Stimulated activated naive CD8-positive, alpha-beta T cell treated with anti-CD3 and anti-CD28 coated beads, Interleukin-15, Interleukin-2, amounts not matched to agents 100 ng/mL and 50 ng/mL, for 24 hours (primary cell): ENCODE measurements at regions not wholly inside any gene's neighbourhood (a gene's known extent, or its start where the extent isn't known, plus 50 kb on each side); places are given as distances from the start of the nearest gene placed in this dataset.
"Not testable (repeated sequence)": the region's sequence is repeated elsewhere in the genome, so short reads cannot be mapped to it uniquely, and the experiment has no call there.

Experiments used
- H3K27ac Mint-ChIP-seq: one replicate; pipeline ENCODE4 v1.8.0; 2021; ENCODE audit warnings: mild to moderate bottlenecking, mixed read lengths
- H3K27me3 Mint-ChIP-seq: one replicate; pipeline ENCODE4 v1.8.0; 2021; ENCODE audit warnings: mixed read lengths
- H3K36me3 Mint-ChIP-seq: one replicate; pipeline ENCODE4 v1.8.0; 2021; ENCODE audit warnings: low read depth, mixed read lengths
- H3K4me1 Mint-ChIP-seq: one replicate; pipeline ENCODE4 v1.8.0; 2021; ENCODE audit warnings: low read depth, mixed read lengths
- H3K4me3 Mint-ChIP-seq: one replicate; pipeline ENCODE4 v1.8.0; 2021; ENCODE audit warnings: mild to moderate bottlenecking, mixed read lengths
- H3K9me3 Mint-ChIP-seq: one replicate; pipeline ENCODE4 v1.8.0; 2021; ENCODE audit warnings: mixed read lengths

GRCh38 chr3:71991681-71992080, 206.7 kb upstream of the PROK2 start:
- peaks cover 7% of the 10 kb centered on the region for H3K4me1 Mint-ChIP-seq
- peaks cover 9% of the 10 kb centered on the region for H3K9me3 Mint-ChIP-seq
- no peak overlapping the region for H3K27ac Mint-ChIP-seq
- H3K36me3 Mint-ChIP-seq: no peaks in the 10 kb centered on the region
- no peak overlapping the region for H3K4me3 Mint-ChIP-seq
- H3K27me3 Mint-ChIP-seq: peaks cover 4% of the 10 kb centered on the region

GRCh38 chr3:71991046-71991445, 206.1 kb upstream of the PROK2 start:
- no peaks in the 10 kb centered on the region for H3K36me3 Mint-ChIP-seq
- H3K27ac Mint-ChIP-seq: no peak overlapping the region
- H3K4me1 Mint-ChIP-seq: peaks cover 7% of the 10 kb centered on the region
- no peak overlapping the region for H3K4me3 Mint-ChIP-seq
- H3K27me3 Mint-ChIP-seq: peaks cover 7% of the 10 kb centered on the region
- peaks cover 9% of the 10 kb centered on the region for H3K9me3 Mint-ChIP-seq

GRCh38 chr3:71990545-71990944, 205.6 kb upstream of the PROK2 start:
- Mint-ChIP-seq H3K9me3 (peaks cover 9% of the 10 kb centered on the region), H3K4me1 (peaks cover 9% of the 10 kb centered on the region), H3K36me3 (no peaks in the 10 kb centered on the region), H3K27ac (no peak overlapping the region), H3K4me3 (no peak overlapping the region), H3K27me3 (peaks cover 7% of the 10 kb centered on the region)

GRCh38 chr3:71989165-71989564, 204.2 kb upstream of the PROK2 start:
- no peaks in the 10 kb centered on the region for H3K36me3 Mint-ChIP-seq
- no peak overlapping the region for H3K27ac Mint-ChIP-seq
- no peak overlapping the region for H3K4me3 Mint-ChIP-seq
- H3K27me3 Mint-ChIP-seq: peaks cover 7% of the 10 kb centered on the region
- peaks cover 22% of the 10 kb centered on the region for H3K4me1 Mint-ChIP-seq
- H3K9me3 Mint-ChIP-seq: peaks cover 9% of the 10 kb centered on the region

GRCh38 chr3:71987828-71988227, 202.9 kb upstream of the PROK2 start:
- H3K27ac Mint-ChIP-seq: no peak overlapping the region
- no peak overlapping the region for H3K4me3 Mint-ChIP-seq
- H3K4me1 Mint-ChIP-seq: peaks cover 30% of the 10 kb centered on the region
- peaks cover 13% of the 10 kb centered on the region for H3K27me3 Mint-ChIP-seq
- no peaks in the 10 kb centered on the region for H3K36me3 Mint-ChIP-seq
- H3K9me3 Mint-ChIP-seq: peaks cover 9% of the 10 kb centered on the region

GRCh38 chr3:71987089-71987735, 202.3 kb upstream of the PROK2 start:
- peaks cover 5% of the 10 kb centered on the region for H3K9me3 Mint-ChIP-seq
- H3K4me1 Mint-ChIP-seq: peaks cover 37% of the 10 kb centered on the region
- H3K27ac Mint-ChIP-seq: no peak overlapping the region
- H3K36me3 Mint-ChIP-seq: no peaks in the 10 kb centered on the region
- H3K4me3 Mint-ChIP-seq: no peak overlapping the region
- peaks cover 13% of the 10 kb centered on the region for H3K27me3 Mint-ChIP-seq

- Mint-ChIP-seq H3K4me3 (no peak overlapping the region), H3K4me1 (peaks cover 40% of the 10 kb centered on the region), H3K27me3 (peaks cover 13% of the 10 kb centered on the region), H3K27ac (no peak overlapping the region), H3K9me3 (peaks cover 5% of the 10 kb centered on the region), H3K36me3 (no peaks in the 10 kb centered on the region)
Measured at GRCh38 chr3:71986606-71987005, 201.7 kb upstream of the PROK2 start.

GRCh38 chr3:71984843-71985613, 200.1 kb upstream of the PROK2 start:
- no peaks in the 10 kb centered on the region for H3K36me3 Mint-ChIP-seq
- H3K4me3 Mint-ChIP-seq: peak overlapping the region; percentile 2
- H3K27ac Mint-ChIP-seq: no peak overlapping the region
- H3K9me3 Mint-ChIP-seq: no peaks in the 10 kb centered on the region
- peaks cover 23% of the 10 kb centered on the region for H3K27me3 Mint-ChIP-seq
- peaks cover 40% of the 10 kb centered on the region for H3K4me1 Mint-ChIP-seq

GRCh38 chr3:71983694-71984093, 198.7 kb upstream of the PROK2 start:
- H3K4me3 Mint-ChIP-seq: no peak overlapping the region
- peaks cover 27% of the 10 kb centered on the region for H3K27me3 Mint-ChIP-seq
- no peak overlapping the region for H3K27ac Mint-ChIP-seq
- H3K36me3 Mint-ChIP-seq: no peaks in the 10 kb centered on the region
- H3K9me3 Mint-ChIP-seq: no peaks in the 10 kb centered on the region
- peaks cover 45% of the 10 kb centered on the region for H3K4me1 Mint-ChIP-seq

- Mint-ChIP-seq H3K27ac (peak overlapping the region; percentile 57), H3K27me3 (peaks cover 30% of the 10 kb centered on the region), H3K4me1 (peaks cover 51% of the 10 kb centered on the region)
- H3K4me3 Mint-ChIP-seq, H3K9me3 Mint-ChIP-seq, H3K36me3 Mint-ChIP-seq: not testable (repeated sequence)
Measured at GRCh38 chr3:71982506-71983258, 197.7 kb upstream of the PROK2 start.

- H3K27me3 Mint-ChIP-seq: peaks cover 28% of the 10 kb centered on the region
- peaks cover 39% of the 10 kb centered on the region for H3K4me1 Mint-ChIP-seq
- no peaks in the 10 kb centered on the region for H3K36me3 Mint-ChIP-seq
- no peak overlapping the region for H3K27ac Mint-ChIP-seq
- H3K4me3 Mint-ChIP-seq: no peak overlapping the region
- no peaks in the 10 kb centered on the region for H3K9me3 Mint-ChIP-seq
Measured at GRCh38 chr3:71979175-71979574, 194.2 kb upstream of the PROK2 start.

- Mint-ChIP-seq H3K4me1 (peaks cover 30% of the 10 kb centered on the region), H3K4me3 (no peak overlapping the region), H3K36me3 (no peaks in the 10 kb centered on the region), H3K27ac (no peak overlapping the region), H3K27me3 (peaks cover 24% of the 10 kb centered on the region), H3K9me3 (no peaks in the 10 kb centered on the region)
Measured at GRCh38 chr3:71978150-71978721, 193.3 kb upstream of the PROK2 start.

GRCh38 chr3:71977525-71977924, 192.6 kb upstream of the PROK2 start:
- Mint-ChIP-seq H3K4me3 (no peak overlapping the region), H3K27ac (no peak overlapping the region), H3K4me1 (peaks cover 24% of the 10 kb centered on the region), H3K9me3 (no peaks in the 10 kb centered on the region), H3K36me3 (no peaks in the 10 kb centered on the region), H3K27me3 (peaks cover 29% of the 10 kb centered on the region)

GRCh38 chr3:71975573-71975972, 190.6 kb upstream of the PROK2 start:
- no peak overlapping the region for H3K4me3 Mint-ChIP-seq
- H3K27ac Mint-ChIP-seq: no peak overlapping the region
- H3K27me3 Mint-ChIP-seq: peaks cover 31% of the 10 kb centered on the region
- no peaks in the 10 kb centered on the region for H3K36me3 Mint-ChIP-seq
- no peaks in the 10 kb centered on the region for H3K9me3 Mint-ChIP-seq
- H3K4me1 Mint-ChIP-seq: peaks cover 18% of the 10 kb centered on the region

- Mint-ChIP-seq H3K27me3 (peaks cover 27% of the 10 kb centered on the region), H3K4me3 (no peak overlapping the region), H3K36me3 (no peaks in the 10 kb centered on the region), H3K4me1 (peaks cover 18% of the 10 kb centered on the region), H3K27ac (no peak overlapping the region), H3K9me3 (no peaks in the 10 kb centered on the region)
Measured at GRCh38 chr3:71974786-71975185, 189.8 kb upstream of the PROK2 start.
